Activated naive CD4-positive, alpha-beta T cell treated with anti-CD3 and anti-CD28 coated beads, Interleukin-2, amount 10 ng/mL, durations not matched to agents 7 days and 5 days (primary cell): ENCODE measurements at regions not wholly inside any gene's neighbourhood (a gene's known extent, or its start where the extent isn't known, plus 50 kb on each side); places are given as distances from the start of the nearest gene placed in this dataset.

Source experiments
- CTCF ChIA-PET: fragments of 350-600 bp; sonication (Branson Sonifier 250); formaldehyde crosslinking; loops from one replicate; lab custom pipeline; 2021; ENCODE audit warnings: antibody characterized with exemption; lab: Charles Lee
- DNase-seq: peaks from one replicate; pipeline ENCODE4 v3.0.0-alpha.2; 2020
- H3K27ac Mint-ChIP-seq: one replicate; pipeline ENCODE4 v1.8.0; 2021; ENCODE audit warnings: mild to moderate bottlenecking, moderate library complexity, mixed read lengths
- H3K27me3 Mint-ChIP-seq: one replicate; pipeline ENCODE4 v1.8.0; 2021; ENCODE audit warnings: mild to moderate bottlenecking, mixed read lengths
- H3K36me3 Mint-ChIP-seq: one replicate; pipeline ENCODE4 v1.8.0; 2021; ENCODE audit warnings: mixed read lengths
- H3K4me1 Mint-ChIP-seq: one replicate; pipeline ENCODE4 v1.8.0; 2021; ENCODE audit warnings: mixed read lengths
- H3K4me3 Mint-ChIP-seq: one replicate; pipeline ENCODE4 v1.8.0; 2021; ENCODE audit warnings: mild to moderate bottlenecking, moderate library complexity, mixed read lengths
- H3K9me3 Mint-ChIP-seq: one replicate; pipeline ENCODE4 v1.8.0; 2021; ENCODE audit warnings: mixed read lengths

DNA sequence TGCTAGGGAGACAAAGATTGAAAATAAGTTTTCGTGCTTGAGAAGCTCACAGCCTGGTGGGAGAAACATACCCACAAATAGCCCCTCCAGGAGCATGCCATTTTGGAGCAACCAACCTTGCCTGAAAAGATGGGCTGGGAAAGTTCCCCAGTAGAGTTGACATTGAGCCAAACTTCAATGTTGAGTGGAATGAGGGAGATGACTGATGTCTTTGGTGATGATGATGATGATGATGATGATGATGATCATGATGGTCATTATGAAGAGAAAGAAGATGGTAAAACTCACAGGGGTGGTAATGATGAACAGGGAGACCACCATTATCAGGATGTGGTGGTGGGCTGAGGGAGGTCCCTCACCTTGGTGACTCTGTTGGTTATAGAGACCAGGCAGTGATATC is 50.1 kb upstream of the ADRA1D start:
- no peaks in the 10 kb centered on the region for H3K36me3 Mint-ChIP-seq
- no peak overlapping the region for H3K27ac Mint-ChIP-seq
- H3K27me3 Mint-ChIP-seq = peaks cover 48% of the 10 kb centered on the region

More for the DNA sequence above, 50.1 kb upstream of the ADRA1D start:
- no peaks in the 10 kb centered on the region for H3K4me1 Mint-ChIP-seq
- no peaks in the 10 kb centered on the region for H3K9me3 Mint-ChIP-seq
- no peak overlapping the region for H3K4me3 Mint-ChIP-seq
- CTCF ChIA-PET = no interaction called here
- no peak for DNase-seq
